HG02623 (cell line): ENCODE measurements at regions not wholly inside any gene's neighbourhood (a gene's known extent, or its start where the extent isn't known, plus 50 kb on each side); places are given as distances from the start of the nearest gene placed in this dataset.
"Not testable (repeated sequence)": the region's sequence is repeated elsewhere in the genome, so short reads cannot be mapped to it uniquely, and the experiment has no call there.

Source experiments
- ATAC-seq: cut with Tn5 transposase; IDR thresholded peaks from one replicate; pipeline ENCODE4 v1.9.1; 2021; ENCODE audit warnings: moderate library complexity; ENCODE audit not compliant: unreplicated experiment

- ATAC-seq, result no peak
Observed at GRCh38 chr4:167906851-167907250, 185.5 kb upstream of the ANXA10 start.

- ATAC-seq, result no peak
Observed at GRCh38 chr4:167908816-167909215, 183.5 kb upstream of the ANXA10 start.

GRCh38 chr4:167912535-167912934 is 179.8 kb upstream of the ANXA10 start:
- ATAC-seq, result not testable (repeated sequence)

- no peak for ATAC-seq
Observed at GRCh38 chr4:167918077-167918476, 174.3 kb upstream of the ANXA10 start.

GRCh38 chr4:167930166-167930565 is 162.2 kb upstream of the ANXA10 start:
- ATAC-seq, result no peak

GRCh38 chr4:167934216-167934615 is 158.1 kb upstream of the ANXA10 start:
- no peak for ATAC-seq

- no peak for ATAC-seq
Observed at GRCh38 chr4:167939863-167940616, 152.3 kb upstream of the ANXA10 start.

GRCh38 chr4:167943872-167944505 is 148.3 kb upstream of the ANXA10 start:
- no peak for ATAC-seq

- no peak for ATAC-seq
Observed at GRCh38 chr4:167944721-167945120, 147.6 kb upstream of the ANXA10 start.

GRCh38 chr4:167955006-167955405 is 137.3 kb upstream of the ANXA10 start:
- ATAC-seq, result no peak

GRCh38 chr4:167956676-167957075 is 135.7 kb upstream of the ANXA10 start:
- no peak for ATAC-seq

GRCh38 chr4:167964766-167965373 is 127.5 kb upstream of the ANXA10 start:
- no peak for ATAC-seq

- ATAC-seq, result no peak
Observed at GRCh38 chr4:167966143-167966542, 126.2 kb upstream of the ANXA10 start.

- ATAC-seq, result no peak
Observed at GRCh38 chr4:167973513-167973912, 118.8 kb upstream of the ANXA10 start.

GRCh38 chr4:167985565-167985964 is 106.8 kb upstream of the ANXA10 start:
- no peak for ATAC-seq

GRCh38 chr4:167986044-167986443 is 106.3 kb upstream of the ANXA10 start:
- ATAC-seq, result no peak

- ATAC-seq, result no peak
Observed at GRCh38 chr4:167987285-167987684, 105.1 kb upstream of the ANXA10 start.

GRCh38 chr4:167989815-167990214 is 102.5 kb upstream of the ANXA10 start:
- ATAC-seq, result no peak

GRCh38 chr4:168008112-168008511 is 84.2 kb upstream of the ANXA10 start:
- ATAC-seq, result not testable (repeated sequence)

- no peak for ATAC-seq
Observed at GRCh38 chr4:168019019-168019651, 73.2 kb upstream of the ANXA10 start.

- no peak for ATAC-seq
Observed at GRCh38 chr4:168019921-168020320, 72.4 kb upstream of the ANXA10 start.

GRCh38 chr4:168021666-168022065 is 70.7 kb upstream of the ANXA10 start:
- no peak for ATAC-seq
